ENCODE measurements at regions not wholly inside any gene's neighbourhood (a gene's known extent, or its start where the extent isn't known, plus 50 kb on each side); places are given as distances from the start of the nearest gene placed in this dataset.

DNA sequence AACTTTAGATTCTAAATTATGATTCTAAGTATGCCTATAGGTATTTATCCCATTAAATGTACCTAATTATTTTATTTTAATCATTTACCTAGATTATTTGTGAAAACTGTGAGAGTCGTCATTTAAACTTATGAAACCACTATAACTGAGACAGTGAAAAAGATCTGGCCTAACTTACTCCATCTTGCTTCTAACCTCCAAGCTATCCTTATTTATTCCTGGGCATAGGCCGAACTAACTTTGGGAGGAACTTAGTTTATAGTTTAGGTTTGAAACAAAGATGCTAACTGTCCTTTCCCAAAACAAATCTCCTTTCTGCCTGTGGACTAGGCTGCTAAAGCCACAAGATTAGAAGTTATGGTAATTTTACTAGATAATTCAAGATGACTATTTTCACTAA, 79.7 kb upstream of the PPP2R5C start (continued):
- peak; percentile 43; the same call in 1 of the 2 replicates for TF ChIP-seq CXXC5 (CRISPR knock-in tag; IDR thresholded peaks at IDR 0.05)
- TF ChIP-seq, protein P1, sequence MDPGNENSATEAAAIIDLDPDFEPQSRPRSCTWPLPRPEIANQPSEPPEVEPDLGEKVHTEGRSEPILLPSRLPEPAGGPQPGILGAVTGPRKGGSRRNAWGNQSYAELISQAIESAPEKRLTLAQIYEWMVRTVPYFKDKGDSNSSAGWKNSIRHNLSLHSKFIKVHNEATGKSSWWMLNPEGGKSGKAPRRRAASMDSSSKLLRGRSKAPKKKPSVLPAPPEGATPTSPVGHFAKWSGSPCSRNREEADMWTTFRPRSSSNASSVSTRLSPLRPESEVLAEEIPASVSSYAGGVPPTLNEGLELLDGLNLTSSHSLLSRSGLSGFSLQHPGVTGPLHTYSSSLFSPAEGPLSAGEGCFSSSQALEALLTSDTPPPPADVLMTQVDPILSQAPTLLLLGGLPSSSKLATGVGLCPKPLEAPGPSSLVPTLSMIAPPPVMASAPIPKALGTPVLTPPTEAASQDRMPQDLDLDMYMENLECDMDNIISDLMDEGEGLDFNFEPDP (CRISPR knock-in tag; IDR thresholded peaks at IDR 0.05) = no peak
- TF ChIP-seq, protein P2, sequence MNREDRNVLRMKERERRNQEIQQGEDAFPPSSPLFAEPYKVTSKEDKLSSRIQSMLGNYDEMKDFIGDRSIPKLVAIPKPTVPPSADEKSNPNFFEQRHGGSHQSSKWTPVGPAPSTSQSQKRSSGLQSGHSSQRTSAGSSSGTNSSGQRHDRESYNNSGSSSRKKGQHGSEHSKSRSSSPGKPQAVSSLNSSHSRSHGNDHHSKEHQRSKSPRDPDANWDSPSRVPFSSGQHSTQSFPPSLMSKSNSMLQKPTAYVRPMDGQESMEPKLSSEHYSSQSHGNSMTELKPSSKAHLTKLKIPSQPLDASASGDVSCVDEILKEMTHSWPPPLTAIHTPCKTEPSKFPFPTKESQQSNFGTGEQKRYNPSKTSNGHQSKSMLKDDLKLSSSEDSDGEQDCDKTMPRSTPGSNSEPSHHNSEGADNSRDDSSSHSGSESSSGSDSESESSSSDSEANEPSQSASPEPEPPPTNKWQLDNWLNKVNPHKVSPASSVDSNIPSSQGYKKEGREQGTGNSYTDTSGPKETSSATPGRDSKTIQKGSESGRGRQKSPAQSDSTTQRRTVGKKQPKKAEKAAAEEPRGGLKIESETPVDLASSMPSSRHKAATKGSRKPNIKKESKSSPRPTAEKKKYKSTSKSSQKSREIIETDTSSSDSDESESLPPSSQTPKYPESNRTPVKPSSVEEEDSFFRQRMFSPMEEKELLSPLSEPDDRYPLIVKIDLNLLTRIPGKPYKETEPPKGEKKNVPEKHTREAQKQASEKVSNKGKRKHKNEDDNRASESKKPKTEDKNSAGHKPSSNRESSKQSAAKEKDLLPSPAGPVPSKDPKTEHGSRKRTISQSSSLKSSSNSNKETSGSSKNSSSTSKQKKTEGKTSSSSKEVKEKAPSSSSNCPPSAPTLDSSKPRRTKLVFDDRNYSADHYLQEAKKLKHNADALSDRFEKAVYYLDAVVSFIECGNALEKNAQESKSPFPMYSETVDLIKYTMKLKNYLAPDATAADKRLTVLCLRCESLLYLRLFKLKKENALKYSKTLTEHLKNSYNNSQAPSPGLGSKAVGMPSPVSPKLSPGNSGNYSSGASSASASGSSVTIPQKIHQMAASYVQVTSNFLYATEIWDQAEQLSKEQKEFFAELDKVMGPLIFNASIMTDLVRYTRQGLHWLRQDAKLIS (CRISPR knock-in tag; IDR thresholded peaks at IDR 0.05) = no peak
- TF ChIP-seq HLTF (IDR thresholded peaks at IDR 0.05) = no peak
- no peak for TF ChIP-seq ARID3B (CRISPR knock-in tag; IDR thresholded peaks at IDR 0.05; ENCODE audit: borderline replicate concordance)
- TF ChIP-seq CREB1 (IDR thresholded peaks at IDR 0.05) = no peak
- TF ChIP-seq CREB1 (CRISPR knock-in tag; IDR thresholded peaks at IDR 0.05) = no peak
- TF ChIP-seq, protein P3, sequence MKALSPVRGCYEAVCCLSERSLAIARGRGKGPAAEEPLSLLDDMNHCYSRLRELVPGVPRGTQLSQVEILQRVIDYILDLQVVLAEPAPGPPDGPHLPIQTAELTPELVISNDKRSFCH (CRISPR knock-in tag; IDR thresholded peaks at IDR 0.05) = no peak
- TF ChIP-seq, protein P3 (tag; IDR thresholded peaks at IDR 0.05) = 0 out of 2 replicates have a peak, but pooled peaks have one; percentile 37
- TF ChIP-seq HINFP (tag; conservative IDR thresholded peaks at IDR 0.05; ENCODE audit: low read depth) = no peak
- TF ChIP-seq POLR2AphosphoS5 (IDR thresholded peaks at IDR 0.05; ENCODE audit: control insufficient read depth, insufficient read depth, low read depth, low read length) = no peak
- TF ChIP-seq POU5F1 (IDR thresholded peaks at IDR 0.05; ENCODE audit: borderline replicate concordance, low read depth, low read length, partially characterized antibody) = no peak
- peak; percentile 56 for TF ChIP-seq SMAD4 (CRISPR knock-in tag; conservative IDR thresholded peaks at IDR 0.05)
- TF ChIP-seq SRSF7 (optimal IDR thresholded peaks at IDR 0.05; ENCODE audit: low read depth, low read length) = no peak
- TF ChIP-seq HCFC1 (IDR thresholded peaks at IDR 0.05; ENCODE audit: low read depth, low read length) = no peak

Data from K562 (cell line).